ENCODE measurements at regions not wholly inside any gene's neighbourhood (a gene's known extent, or its start where the extent isn't known, plus 50 kb on each side); places are given as distances from the start of the nearest gene placed in this dataset.
"Not testable (repeated sequence)": the region's sequence is repeated elsewhere in the genome, so short reads cannot be mapped to it uniquely, and the experiment has no call there.

- TF ChIP-seq, protein P1, sequence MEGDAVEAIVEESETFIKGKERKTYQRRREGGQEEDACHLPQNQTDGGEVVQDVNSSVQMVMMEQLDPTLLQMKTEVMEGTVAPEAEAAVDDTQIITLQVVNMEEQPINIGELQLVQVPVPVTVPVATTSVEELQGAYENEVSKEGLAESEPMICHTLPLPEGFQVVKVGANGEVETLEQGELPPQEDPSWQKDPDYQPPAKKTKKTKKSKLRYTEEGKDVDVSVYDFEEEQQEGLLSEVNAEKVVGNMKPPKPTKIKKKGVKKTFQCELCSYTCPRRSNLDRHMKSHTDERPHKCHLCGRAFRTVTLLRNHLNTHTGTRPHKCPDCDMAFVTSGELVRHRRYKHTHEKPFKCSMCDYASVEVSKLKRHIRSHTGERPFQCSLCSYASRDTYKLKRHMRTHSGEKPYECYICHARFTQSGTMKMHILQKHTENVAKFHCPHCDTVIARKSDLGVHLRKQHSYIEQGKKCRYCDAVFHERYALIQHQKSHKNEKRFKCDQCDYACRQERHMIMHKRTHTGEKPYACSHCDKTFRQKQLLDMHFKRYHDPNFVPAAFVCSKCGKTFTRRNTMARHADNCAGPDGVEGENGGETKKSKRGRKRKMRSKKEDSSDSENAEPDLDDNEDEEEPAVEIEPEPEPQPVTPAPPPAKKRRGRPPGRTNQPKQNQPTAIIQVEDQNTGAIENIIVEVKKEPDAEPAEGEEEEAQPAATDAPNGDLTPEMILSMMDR (IDR thresholded peaks at IDR 0.05; ENCODE audit: insufficient read depth, low read depth, low read length) = peak; percentile 60
- no peak overlapping the region for H3K4me3 ChIP-seq (ENCODE audit: low read depth, low read length)
- DNase-seq (ENCODE audit: low read depth) = no peak
Measured at GRCh38 chr12:111268738-111269572, 99.9 kb downstream of the PHETA1 start.

DNA sequence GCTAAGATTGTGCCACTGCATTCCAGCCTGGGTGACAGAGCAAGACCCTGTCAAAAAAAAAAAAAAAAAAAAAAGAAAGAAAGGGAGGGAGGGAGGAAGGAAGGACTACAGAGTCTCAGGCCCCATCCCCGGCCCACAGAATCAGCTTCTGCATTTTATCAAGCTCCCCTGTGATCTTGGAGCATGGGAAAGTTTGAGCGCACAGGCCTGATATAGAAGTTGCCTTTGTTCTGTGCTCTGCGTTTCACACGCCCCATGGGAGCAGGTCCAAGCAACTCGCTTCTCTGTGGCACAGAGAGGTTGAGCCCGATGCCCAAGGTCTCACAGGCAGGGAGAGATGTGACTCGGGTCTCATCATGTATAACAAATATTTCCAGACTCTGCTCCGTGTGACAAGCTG, 101.8 kb downstream of the PHETA1 start:
- no peak overlapping the region for H3K4me3 ChIP-seq (ENCODE audit: low read depth, low read length)
- TF ChIP-seq, protein P1 (IDR thresholded peaks at IDR 0.05; ENCODE audit: insufficient read depth, low read depth, low read length) = no peak
- no peak for DNase-seq (ENCODE audit: low read depth)

DNA sequence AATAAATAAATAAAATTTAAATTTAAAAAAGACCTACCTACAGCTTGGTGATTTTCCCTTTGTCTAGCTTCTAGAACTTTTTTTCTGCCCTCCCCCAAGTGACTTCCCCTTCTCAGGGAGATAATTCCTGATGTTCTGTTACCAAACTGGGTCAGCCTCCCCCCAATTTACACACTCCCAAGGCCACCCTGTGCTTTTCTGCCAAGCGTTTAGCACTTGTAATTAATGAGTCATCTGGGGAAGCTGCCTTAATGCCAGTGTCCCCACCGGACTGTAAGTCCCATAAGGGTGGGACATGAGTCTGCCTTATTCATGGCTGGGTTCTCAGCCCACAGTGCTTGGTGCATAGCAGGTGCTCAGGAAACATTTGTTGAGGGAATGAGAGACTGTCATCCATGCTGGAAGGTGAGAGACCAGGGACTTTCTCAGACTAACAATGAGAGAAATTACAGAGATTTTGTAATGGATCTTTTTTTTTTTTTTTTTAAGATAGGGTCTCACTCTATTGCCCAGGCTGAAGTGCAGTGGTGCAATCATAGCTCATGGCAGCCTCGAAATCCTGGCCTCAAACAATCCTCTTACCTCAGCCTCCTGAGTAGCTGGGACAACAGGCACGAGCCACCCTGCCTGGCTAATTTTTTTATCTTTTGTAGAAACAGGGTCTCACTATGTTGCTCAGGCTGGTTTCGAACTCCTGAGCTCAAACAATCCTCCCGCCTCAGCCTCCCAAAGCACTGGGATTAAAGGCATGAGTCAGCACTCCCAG, 106.8 kb downstream of the PHETA1 start:
- no peak for DNase-seq (ENCODE audit: low read depth)

GRCh38 chr12:111260732-111261131, 108.2 kb downstream of the PHETA1 start:
- no peak overlapping the region for H3K4me3 ChIP-seq (ENCODE audit: low read depth, low read length)
- DNase-seq (ENCODE audit: low read depth) = no peak
- TF ChIP-seq, protein P1 (IDR thresholded peaks at IDR 0.05; ENCODE audit: insufficient read depth, low read depth, low read length) = no peak

More for the DNA sequence above, 106.8 kb downstream of the PHETA1 start:
- H3K4me3 ChIP-seq (ENCODE audit: low read depth, low read length) = no peak overlapping the region
- TF ChIP-seq, protein P1 (IDR thresholded peaks at IDR 0.05; ENCODE audit: insufficient read depth, low read depth, low read length) = no peak

- TF ChIP-seq, protein P1 (IDR thresholded peaks at IDR 0.05; ENCODE audit: insufficient read depth, low read depth, low read length) = no peak
- DNase-seq (ENCODE audit: low read depth) = no peak
- H3K4me3 ChIP-seq (ENCODE audit: low read depth, low read length) = no peak overlapping the region
Measured at GRCh38 chr12:111259231-111259630, 109.7 kb downstream of the PHETA1 start.

- DNase-seq (ENCODE audit: low read depth); H3K4me3 ChIP-seq (ENCODE audit: low read depth, low read length): not testable (repeated sequence)
Measured at GRCh38 chr12:111258081-111258480, 110.8 kb downstream of the PHETA1 start.

DNA sequence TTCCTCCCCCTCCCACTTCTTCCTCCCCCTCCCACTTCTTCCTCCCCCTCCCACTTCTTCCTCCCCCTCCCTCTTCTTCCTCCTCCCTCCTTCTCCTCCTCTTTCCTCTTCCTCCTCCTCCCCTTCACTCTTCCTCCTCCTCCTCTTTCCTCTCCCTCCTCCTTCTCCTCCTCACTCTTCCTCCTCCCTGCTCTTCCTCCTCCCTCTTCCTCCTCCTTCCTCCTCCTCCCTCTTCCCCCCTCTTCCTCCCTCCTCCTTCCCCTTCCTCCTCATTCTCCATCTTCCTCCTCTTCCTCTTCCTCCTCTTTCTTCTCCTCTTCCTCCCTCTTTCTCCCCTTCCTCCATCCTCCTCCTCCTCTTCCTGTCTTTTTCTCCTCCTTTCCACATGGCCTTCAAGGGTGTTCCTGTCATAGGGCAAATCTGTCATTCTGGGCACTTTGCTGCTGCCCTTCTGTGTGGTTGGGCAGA, 111.4 kb downstream of the PHETA1 start:
- TF ChIP-seq, protein P1 (IDR thresholded peaks at IDR 0.05; ENCODE audit: insufficient read depth, low read depth, low read length) = no peak
- no peak for DNase-seq (ENCODE audit: low read depth)
- no peak overlapping the region for H3K4me3 ChIP-seq (ENCODE audit: low read depth, low read length)

Measured in fibroblast of villous mesenchyme (primary cell).